B cell (primary cell): ENCODE measurements at regions not wholly inside any gene's neighbourhood (a gene's known extent, or its start where the extent isn't known, plus 50 kb on each side); places are given as distances from the start of the nearest gene placed in this dataset.

Experiments
- ATAC-seq: fragments of 200-7000 bp; cut with Tn5 transposase; one replicate; pipeline ENCODE4 v1.10.0; 2021; ENCODE audit warnings: low read depth, mild to moderate bottlenecking, moderate number of reproducible peaks, moderate library complexity
- CTCF ChIA-PET: fragments of 350-600 bp; sonication (Branson Sonifier 250); formaldehyde crosslinking; loops from one replicate; lab custom pipeline; 2021; ENCODE audit warnings: antibody characterized with exemption, inconsistent platforms; lab: Charles Lee
- POLR2A ChIA-PET: fragments of 350-600 bp; sonication (Branson Sonifier 250); formaldehyde crosslinking; loops from one replicate; lab custom pipeline; 2021; ENCODE audit warnings: antibody characterized with exemption; lab: Charles Lee
- DNase-seq: peaks from one replicate; pipeline ENCODE4 v3.0.0; 2013
- H2AFZ ChIP-seq: 2 replicates; pipeline ENCODE4 v1.6.1; 2012; ENCODE audit warnings: mild to moderate bottlenecking, low read depth, low read length; ENCODE audit not compliant: insufficient read depth, poor library complexity, severe bottlenecking
- H3K27ac ChIP-seq, 2 donors: 1 replicate in 1 of 2; 2 replicates in 1 of 2; pipeline ENCODE4 v1.5.1; 2012 to 2013; ENCODE audit warnings: low read length in 2 of 2, mild to moderate bottlenecking in 2 of 2, moderate library complexity in 1 of 2
- H3K27me3 ChIP-seq, 4 experiments: fragments of 200-600 bp in 1 of 4; sonication (generic) in 1 of 4; replicated peaks in 1 of 4; 1 replicate in 2 of 4; 2 replicates in 2 of 4; pipeline versions ENCODE4 v1.6.1 to v1.7.0; 2013 to 2016; ENCODE audit warnings: low read length in 3 of 4, mild to moderate bottlenecking in 2 of 4, mixed read lengths in 1 of 4, moderate library complexity in 1 of 4; ENCODE audit not compliant: insufficient read depth in 4 of 4, control insufficient read depth in 3 of 4; ENCODE audit errors: control extremely low read depth in 1 of 4
- H3K36me3 ChIP-seq, 2 experiments: replicated peaks in 1 of 2; 1 replicate in 1 of 2; 2 replicates in 1 of 2; pipeline versions ENCODE4 v1.6.1 to v1.7.1; 2013; ENCODE audit warnings: low read length in 1 of 2; ENCODE audit not compliant: insufficient read depth in 2 of 2, control insufficient read depth in 1 of 2; ENCODE audit errors: control extremely low read depth in 1 of 2, extremely low read depth in 1 of 2
- H3K4me1 ChIP-seq, 2 donors: fragments of 200-600 bp in 1 of 2; sonication (generic) in 1 of 2; 1 replicate in 1 of 2; 2 replicates in 1 of 2; pipeline versions ENCODE4 v1.5.1 to v1.6.1; 2013 to 2017; ENCODE audit warnings: low read length in 2 of 2; ENCODE audit not compliant: control insufficient read depth in 2 of 2, insufficient read depth in 2 of 2
- H3K4me2 ChIP-seq: replicated peaks from 2 replicates; pipeline ENCODE3; 2012; ENCODE audit warnings: mild to moderate bottlenecking, low read depth, low read length; ENCODE audit not compliant: poor library complexity, severe bottlenecking
- H3K4me3 ChIP-seq, 5 experiments: fragments of 200-600 bp in 1 of 5; sonication (generic) in 1 of 5; 1 replicate in 3 of 5; 2 replicates in 2 of 5; pipeline versions ENCODE4 v1.5.1 to v1.7.0; 2011 to 2016; ENCODE audit warnings: low read length in 4 of 5, mild to moderate bottlenecking in 4 of 5, low read depth in 2 of 5, control low read depth in 1 of 5, moderate library complexity in 1 of 5; ENCODE audit not compliant: insufficient read depth in 1 of 5; ENCODE audit errors: control extremely low read depth in 1 of 5, extremely low read depth in 1 of 5
- H3K79me2 ChIP-seq: fragments of 200-600 bp; sonication (generic); one replicate; pipeline ENCODE4 v1.6.0; 2016; ENCODE audit warnings: low read length; ENCODE audit not compliant: control insufficient read depth, insufficient read depth
- H3K9ac ChIP-seq: fragments of 200-600 bp; sonication (generic); 2 replicates; pipeline ENCODE4 v1.6.1; 2017; ENCODE audit warnings: mild to moderate bottlenecking, low read length, moderate library complexity
- H3K9me3 ChIP-seq, 3 donors: one replicate each; pipeline versions ENCODE4 v1.6.1 to v1.7.1; 2013; ENCODE audit warnings: low read length in 2 of 3; ENCODE audit not compliant: control insufficient read depth in 2 of 3, insufficient read depth in 1 of 3; ENCODE audit errors: control extremely low read depth in 1 of 3
- H4K20me1 ChIP-seq: 2 replicates; pipeline ENCODE4 v1.6.0; 2012; ENCODE audit warnings: mild to moderate bottlenecking, low read length; ENCODE audit not compliant: insufficient read depth, control insufficient read depth, poor library complexity, severe bottlenecking
- H3K27ac Mint-ChIP-seq: one replicate; pipeline ENCODE4 v1.8.0; 2021; ENCODE audit warnings: mixed read lengths
- H3K27me3 Mint-ChIP-seq: one replicate; pipeline ENCODE4 v1.8.0; 2021; ENCODE audit warnings: mixed read lengths
- H3K4me1 Mint-ChIP-seq: one replicate; pipeline ENCODE4 v1.8.0; 2021; ENCODE audit warnings: mixed read lengths
- H3K4me3 Mint-ChIP-seq: one replicate; pipeline ENCODE4 v1.8.0; 2021; ENCODE audit warnings: mixed read lengths
- H3K9me3 Mint-ChIP-seq: one replicate; pipeline ENCODE4 v1.8.0; 2022; ENCODE audit warnings: mixed read lengths; ENCODE audit not compliant: insufficient read depth
- CTCF ChIP-seq: fragments of 200-600 bp; IDR thresholded peaks from one replicate; pipeline ENCODE4 v1.8.0; 2022; ENCODE audit warnings: antibody characterized with exemption, mild to moderate bottlenecking
- EZH2 ChIP-seq: IDR thresholded peaks from 2 replicates; pipeline ENCODE4 v1.6.1; 2012; ENCODE audit warnings: borderline replicate concordance, low read depth, mild to moderate bottlenecking, moderate library complexity, low read length; ENCODE audit not compliant: insufficient read depth, poor library complexity, severe bottlenecking
- WGBS: methylation state at CpG from one replicate; pipeline ENCODE4 v1.1.5; 2013; ENCODE audit warnings: missing lambda C conversion rate; ENCODE audit not compliant: insufficient coverage; 5-methylcytosine and 5-hydroxymethylcytosine counted together
- intact Hi-C: fragments of 100-400 bp; cut with micrococcal nuclease; formaldehyde crosslinking; loops from one replicate; pipeline ENCODE4 v1.10.0; 2022

- H3K79me2 ChIP-seq, result no peaks in the 10 kb centered on the region
- H3K4me3 Mint-ChIP-seq, result no peak overlapping the region
- H3K27ac ChIP-seq, result no peak overlapping the region
- H3K27me3 Mint-ChIP-seq, result no peaks in the 10 kb centered on the region
- H3K4me1 Mint-ChIP-seq, result peaks cover 28% of the 10 kb centered on the region
- no peaks in the 10 kb centered on the region for H3K9me3 Mint-ChIP-seq
- intact Hi-C loops, result no loop called here
- H2AFZ ChIP-seq, result no peak overlapping the region
- no peaks in the 10 kb centered on the region for H4K20me1 ChIP-seq
- TF ChIP-seq CTCF, result no peak
- ChIA-PET CTCF (no interaction called here), POLR2A (no interaction called here)
- no peaks in the 10 kb centered on the region for H3K36me3 ChIP-seq
- H3K9ac ChIP-seq, result no peak overlapping the region
- WGBS, result 37% methylated on average over 2 of the region's 3 CpGs
- H3K4me3 ChIP-seq, result no peak overlapping the region
- DNase-seq, result no peak
- H3K27me3 ChIP-seq, result no peaks in the 10 kb centered on the region
- no peak for ATAC-seq
- peaks cover 5 to 26% of the 10 kb centered on the region in 2 donors for H3K4me1 ChIP-seq
- no peak overlapping the region for H3K27ac Mint-ChIP-seq
- H3K9me3 ChIP-seq, result peaks cover 0 to 3% (median 0%) of the 10 kb centered on the region in 3 donors
- H3K4me2 ChIP-seq, result no peak overlapping the region
These were observed 599.3 kb downstream of the PYDC2 start for GRCh38 chr3:192060160-192060781.

GRCh38 chr3:192061426-192061825 lies 600.5 kb downstream of the PYDC2 start:
- no peaks in the 10 kb centered on the region for H4K20me1 ChIP-seq
- intact Hi-C loops, result no loop called here
- no peak overlapping the region for H3K27ac ChIP-seq
- no peaks in the 10 kb centered on the region for H3K79me2 ChIP-seq
- no peak overlapping the region for H3K4me3 ChIP-seq
- TF ChIP-seq EZH2, result no peak
- TF ChIP-seq CTCF, result no peak
- H3K27ac Mint-ChIP-seq, result no peak overlapping the region
- 100% methylated on average over 1 of the region's 2 CpGs for WGBS
- peaks cover 5 to 26% of the 10 kb centered on the region in 2 donors for H3K4me1 ChIP-seq
- ChIA-PET POLR2A (no interaction called here), CTCF (no interaction called here)
- ATAC-seq (no peak), DNase-seq (no peak)
- no peaks in the 10 kb centered on the region for H3K27me3 Mint-ChIP-seq
- H2AFZ ChIP-seq, result no peak overlapping the region
- peaks cover 0 to 3% (median 0%) of the 10 kb centered on the region in 3 donors for H3K9me3 ChIP-seq
- H3K4me1 Mint-ChIP-seq, result peaks cover 28% of the 10 kb centered on the region
- no peaks in the 10 kb centered on the region for H3K27me3 ChIP-seq
- no peaks in the 10 kb centered on the region for H3K9me3 Mint-ChIP-seq
- H3K4me2 ChIP-seq, result no peak overlapping the region
- H3K4me3 Mint-ChIP-seq, result no peak overlapping the region
- H3K36me3 ChIP-seq, result no peaks in the 10 kb centered on the region
- H3K9ac ChIP-seq, result no peak overlapping the region
